LNCAP (cell line): ENCODE measurements at regions not wholly inside any gene's neighbourhood (a gene's known extent, or its start where the extent isn't known, plus 50 kb on each side); places are given as distances from the start of the nearest gene placed in this dataset.

ENCODE experiments used
- TF ChIP-seq, protein P1 (sequence below): fragments of 450-650 bp; IDR thresholded peaks from 2 replicates; pipeline ENCODE4 v1.5.1; 2017; ENCODE audit warnings: mild to moderate bottlenecking

DNA sequence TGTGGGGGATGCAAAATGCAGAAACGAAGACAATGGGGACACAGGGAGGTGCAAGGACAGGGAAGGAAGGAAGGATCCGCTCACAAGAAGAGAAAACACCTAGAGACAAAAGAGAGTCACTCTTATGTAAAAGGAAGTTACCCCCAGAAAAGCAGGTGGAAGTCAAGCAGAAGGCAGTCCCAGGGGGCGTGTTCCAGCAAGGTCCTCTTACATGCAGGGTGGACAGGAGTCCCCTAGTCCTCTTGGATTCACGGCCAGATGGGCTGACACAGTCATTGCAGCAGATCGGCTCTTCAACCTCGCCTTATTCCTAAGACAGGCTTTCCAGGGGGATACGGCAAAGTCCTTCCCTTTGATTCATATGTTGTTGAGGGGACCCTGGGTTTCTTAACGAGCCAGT is 83.9 kb upstream of the SPATA13 start:
- TF ChIP-seq, protein P1, sequence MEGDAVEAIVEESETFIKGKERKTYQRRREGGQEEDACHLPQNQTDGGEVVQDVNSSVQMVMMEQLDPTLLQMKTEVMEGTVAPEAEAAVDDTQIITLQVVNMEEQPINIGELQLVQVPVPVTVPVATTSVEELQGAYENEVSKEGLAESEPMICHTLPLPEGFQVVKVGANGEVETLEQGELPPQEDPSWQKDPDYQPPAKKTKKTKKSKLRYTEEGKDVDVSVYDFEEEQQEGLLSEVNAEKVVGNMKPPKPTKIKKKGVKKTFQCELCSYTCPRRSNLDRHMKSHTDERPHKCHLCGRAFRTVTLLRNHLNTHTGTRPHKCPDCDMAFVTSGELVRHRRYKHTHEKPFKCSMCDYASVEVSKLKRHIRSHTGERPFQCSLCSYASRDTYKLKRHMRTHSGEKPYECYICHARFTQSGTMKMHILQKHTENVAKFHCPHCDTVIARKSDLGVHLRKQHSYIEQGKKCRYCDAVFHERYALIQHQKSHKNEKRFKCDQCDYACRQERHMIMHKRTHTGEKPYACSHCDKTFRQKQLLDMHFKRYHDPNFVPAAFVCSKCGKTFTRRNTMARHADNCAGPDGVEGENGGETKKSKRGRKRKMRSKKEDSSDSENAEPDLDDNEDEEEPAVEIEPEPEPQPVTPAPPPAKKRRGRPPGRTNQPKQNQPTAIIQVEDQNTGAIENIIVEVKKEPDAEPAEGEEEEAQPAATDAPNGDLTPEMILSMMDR = no peak

DNA sequence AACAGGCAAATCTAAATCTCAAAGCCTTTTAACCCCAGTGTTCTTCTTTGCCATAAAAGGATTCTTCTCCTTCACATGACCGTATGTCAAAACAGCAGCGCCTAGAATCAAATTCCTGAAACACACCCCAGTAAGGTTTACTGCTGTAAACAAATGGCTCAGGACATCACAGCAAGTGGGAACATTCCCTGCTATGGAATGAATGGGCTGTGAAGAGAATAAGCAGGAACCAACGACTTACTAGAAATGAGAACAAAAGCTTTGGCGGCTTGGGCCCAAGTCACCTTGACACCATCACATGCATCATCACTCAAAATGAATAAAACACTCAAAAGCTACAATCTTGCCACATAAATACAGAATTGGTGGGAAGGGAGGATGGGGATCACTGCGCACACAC is 80.4 kb upstream of the SPATA13 start:
- TF ChIP-seq, protein P1 = no peak

DNA sequence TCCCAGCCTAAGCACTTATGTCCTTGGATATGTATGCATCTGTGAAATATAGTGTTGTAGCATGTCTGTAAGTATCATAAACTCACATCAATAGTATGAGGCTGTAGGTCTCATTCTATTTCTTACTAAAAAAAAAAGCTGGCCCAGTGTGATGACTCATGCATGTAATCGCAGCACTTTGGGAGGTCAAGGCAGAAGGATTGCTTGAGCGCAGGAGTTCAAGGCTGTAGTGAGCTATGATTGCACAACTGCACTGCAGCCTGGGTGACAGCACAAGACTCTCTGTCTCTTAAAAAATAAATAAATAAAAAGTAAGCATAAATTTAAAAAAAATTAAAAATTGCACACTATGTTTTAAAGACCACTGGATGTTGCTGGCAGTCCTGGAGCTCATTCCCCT is 79.1 kb upstream of the SPATA13 start:
- TF ChIP-seq, protein P1 = no peak

DNA sequence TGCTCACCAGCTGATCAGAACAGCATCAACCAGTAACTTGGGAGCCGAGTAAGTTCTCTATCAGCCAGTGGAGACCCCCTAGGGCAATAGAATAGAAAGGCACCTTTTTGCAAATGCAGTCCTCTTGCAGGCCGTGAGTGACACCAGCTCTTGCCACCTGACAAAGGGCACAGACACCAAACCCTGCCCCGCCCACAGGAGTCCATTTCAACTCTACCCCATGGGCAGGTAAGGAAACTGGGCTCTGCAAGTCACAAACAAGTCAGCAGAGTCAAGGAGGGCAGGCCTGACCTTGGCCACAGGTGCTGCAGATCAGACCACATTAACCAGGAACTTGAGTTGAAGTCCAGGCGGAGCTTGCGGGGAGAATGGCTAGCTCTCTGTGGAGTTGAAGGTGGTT is 77.4 kb upstream of the SPATA13 start:
- TF ChIP-seq, protein P1 = no peak

DNA sequence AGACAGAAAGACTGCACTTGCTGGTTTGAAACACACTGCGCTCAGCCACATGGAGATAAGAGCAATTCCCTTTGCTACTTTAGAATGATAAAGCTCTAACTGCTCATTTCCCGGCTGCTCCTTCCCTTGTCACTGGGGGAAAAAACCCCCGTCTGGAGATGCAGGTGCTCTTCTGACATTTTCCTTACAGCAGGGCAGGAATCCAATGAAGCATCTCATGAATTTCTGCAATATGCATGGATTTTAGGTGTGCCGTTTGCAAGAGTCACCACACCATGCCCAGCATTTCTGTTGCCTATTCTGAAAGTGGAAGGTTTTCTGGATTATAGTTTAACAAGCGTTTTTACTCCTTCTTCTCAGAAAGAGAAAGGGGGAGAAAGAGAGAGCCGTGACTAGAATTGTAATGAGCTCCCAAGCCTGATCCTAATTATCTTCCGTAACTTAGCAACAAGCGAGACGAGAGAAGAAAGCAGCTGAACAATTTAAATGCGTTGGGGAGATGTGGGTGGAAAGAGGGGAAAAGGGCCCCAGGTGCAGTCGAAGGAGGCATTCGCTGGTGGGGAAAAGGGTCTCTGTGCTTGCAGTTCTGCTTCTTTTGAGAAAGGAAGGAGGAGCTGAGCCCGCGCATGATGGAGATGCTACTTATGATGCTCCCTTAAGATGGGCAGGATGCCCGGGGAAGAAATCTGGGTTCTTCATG is 76.6 kb upstream of the SPATA13 start:
- TF ChIP-seq, protein P1 = no peak

DNA sequence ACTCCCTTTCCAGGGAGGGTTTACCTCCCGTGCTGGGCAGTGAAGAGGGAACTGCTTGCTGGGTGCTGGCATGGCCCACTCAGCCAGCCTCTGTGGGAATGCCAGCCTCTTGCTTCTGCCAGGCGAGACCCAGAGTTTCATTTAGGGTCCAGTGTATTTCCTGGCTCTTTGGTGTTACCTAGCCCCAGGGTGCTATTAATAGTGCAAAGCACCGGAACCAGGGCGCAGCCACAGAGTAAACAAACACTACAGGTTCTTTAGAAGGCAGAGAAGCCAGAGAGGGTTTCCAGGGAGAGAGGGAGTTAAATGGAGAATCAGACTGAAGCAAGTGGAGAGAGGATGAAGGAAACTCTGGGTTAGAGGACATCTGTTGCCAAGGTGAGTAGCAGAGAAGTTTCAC is 74.9 kb upstream of the SPATA13 start:
- TF ChIP-seq, protein P1 = no peak

DNA sequence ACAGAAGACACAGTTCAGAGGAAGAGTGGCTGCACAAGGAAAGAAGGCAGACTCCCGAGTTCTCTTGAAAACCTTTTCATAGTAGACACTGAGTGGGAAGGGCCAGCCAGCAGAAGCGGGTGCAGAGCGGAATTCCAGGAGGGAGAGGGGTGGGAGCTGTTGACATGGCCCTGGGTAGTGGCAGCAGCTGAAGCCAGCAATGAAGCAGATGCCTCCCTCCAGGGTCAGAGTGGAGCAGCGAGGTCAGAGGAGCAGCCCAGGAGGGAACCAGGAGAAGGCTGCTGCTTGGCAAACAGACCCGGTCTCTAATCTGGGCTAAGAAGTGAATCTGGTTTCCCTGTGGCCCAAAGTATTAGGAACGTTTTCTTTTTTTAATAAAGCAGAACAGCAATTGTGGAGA is 73.9 kb upstream of the SPATA13 start:
- TF ChIP-seq, protein P1 = no peak
